ENCODE measurements at regions not wholly inside any gene's neighbourhood (a gene's known extent, or its start where the extent isn't known, plus 50 kb on each side); places are given as distances from the start of the nearest gene placed in this dataset.

DNA sequence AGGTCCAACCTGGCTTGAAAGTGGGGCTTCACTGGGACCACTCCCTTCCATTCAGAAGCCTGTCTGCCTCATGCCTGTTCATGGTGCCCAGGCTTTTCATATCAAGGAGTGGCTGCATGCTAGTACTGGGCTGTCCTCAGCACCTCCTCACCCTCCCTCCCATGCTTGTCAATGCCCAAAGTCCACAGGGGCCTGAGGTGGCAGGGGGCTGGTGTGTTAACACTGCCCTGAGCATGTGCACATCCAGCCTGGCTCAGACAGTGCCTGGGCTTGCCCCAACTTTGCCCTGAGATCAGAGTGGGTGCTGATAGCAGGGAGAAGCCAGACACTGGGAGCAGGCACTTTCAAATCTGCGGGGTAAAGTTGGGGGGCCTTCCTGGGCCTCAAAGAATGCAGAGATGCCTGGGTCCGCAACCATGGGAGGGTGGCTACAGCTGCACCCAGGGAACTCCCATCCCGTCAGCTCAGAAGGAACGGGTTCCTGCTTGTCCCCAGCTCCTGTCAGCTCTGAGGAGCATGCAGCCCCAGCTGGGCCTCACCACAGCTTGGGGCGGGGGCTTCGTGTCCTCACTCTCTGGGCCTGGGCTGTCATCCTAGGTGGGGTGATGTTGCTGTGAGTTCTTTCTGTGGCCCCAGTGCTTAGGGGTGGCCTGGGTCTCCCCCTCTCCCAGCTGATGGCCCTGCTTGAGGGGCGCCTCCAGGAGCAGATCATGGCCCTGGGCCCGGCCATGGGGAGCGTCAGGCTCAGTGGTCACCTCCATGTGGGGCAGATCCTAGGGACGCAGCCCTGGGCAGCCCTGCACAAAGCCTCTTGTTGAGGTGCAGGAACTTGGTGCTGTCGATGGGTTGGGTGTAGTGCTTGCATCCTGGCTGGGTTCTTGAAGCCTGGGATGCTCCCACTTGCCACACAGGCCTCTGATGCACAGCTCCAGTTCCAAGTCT, 830.6 kb upstream of the SLITRK5 start:
- no peak for DNase-seq
- Histone ChIP-seq H3K27me3 (no peaks in the 10 kb centered on the region), H3K4me3 (no peak overlapping the region), H3K4me1 (no peaks in the 10 kb centered on the region), H3K27ac (no peak overlapping the region), H3K36me3 (no peaks in the 10 kb centered on the region), H3K9me3 (no peaks in the 10 kb centered on the region)
- no peak for TF ChIP-seq CTCF (IDR thresholded peaks at IDR 0.05)
- no peak for TF ChIP-seq POLR2A (IDR thresholded peaks at IDR 0.05)

DNA sequence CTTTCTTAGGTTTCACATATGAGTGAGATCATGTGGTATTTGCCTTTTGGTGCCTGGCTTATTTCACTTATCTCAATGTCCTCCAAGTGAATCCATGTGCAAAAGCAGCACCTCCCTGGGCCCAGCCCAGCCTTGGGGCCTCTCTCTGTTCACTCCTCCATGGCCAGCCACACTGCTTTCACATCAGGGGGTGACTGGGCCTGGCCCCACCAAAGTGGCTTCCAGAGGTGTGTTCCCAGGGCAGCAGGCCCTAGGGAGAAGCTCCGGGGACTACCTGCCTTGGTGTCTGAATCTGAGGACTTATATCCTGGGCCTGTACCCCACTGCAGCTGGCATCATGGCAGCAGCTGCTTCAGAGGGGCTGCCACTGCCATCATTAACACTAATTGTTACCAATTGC, 829.9 kb upstream of the SLITRK5 start:
- no peak for DNase-seq
- Histone ChIP-seq H3K9me3 (no peaks in the 10 kb centered on the region), H3K36me3 (no peaks in the 10 kb centered on the region), H3K27me3 (no peaks in the 10 kb centered on the region), H3K27ac (no peak overlapping the region), H3K4me1 (no peaks in the 10 kb centered on the region), H3K4me3 (no peak overlapping the region)
- TF ChIP-seq POLR2A (IDR thresholded peaks at IDR 0.05) (no peak), CTCF (IDR thresholded peaks at IDR 0.05) (no peak)

DNA sequence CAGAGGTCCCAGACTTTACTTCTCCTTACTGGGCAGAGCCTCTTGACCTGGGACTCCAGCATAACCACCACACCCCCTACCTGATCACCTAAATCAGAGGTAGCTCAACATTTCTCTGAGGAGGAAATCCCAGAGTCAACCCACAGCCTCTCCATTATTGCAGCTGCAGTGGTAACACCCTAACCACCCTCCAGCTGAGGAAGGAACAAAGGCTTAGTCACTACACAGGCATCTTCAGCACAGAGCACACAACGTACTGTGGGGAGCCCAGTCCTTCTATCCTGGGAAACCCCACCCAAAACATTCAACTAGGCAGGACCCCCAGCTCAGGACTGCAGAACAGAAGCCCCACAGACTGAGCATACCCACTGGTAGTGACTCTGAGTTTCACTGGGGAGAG, 824.7 kb upstream of the SLITRK5 start:
- Histone ChIP-seq H3K27ac (no peak overlapping the region), H3K9me3 (no peaks in the 10 kb centered on the region), H3K4me1 (no peaks in the 10 kb centered on the region), H3K4me3 (no peak overlapping the region), H3K27me3 (no peaks in the 10 kb centered on the region), H3K36me3 (no peaks in the 10 kb centered on the region)
- no peak for TF ChIP-seq POLR2A (IDR thresholded peaks at IDR 0.05)
- DNase-seq = no peak

GRCh38 chr13:86848716-86849115, 822.5 kb upstream of the SLITRK5 start:
- no peaks in the 10 kb centered on the region for H3K9me3 ChIP-seq
- no peaks in the 10 kb centered on the region for H3K4me1 ChIP-seq
- no peak for DNase-seq
- TF ChIP-seq CTCF (IDR thresholded peaks at IDR 0.05) (no peak), POLR2A (IDR thresholded peaks at IDR 0.05) (no peak)
- no peaks in the 10 kb centered on the region for H3K27me3 ChIP-seq
- no peaks in the 10 kb centered on the region for H3K36me3 ChIP-seq
- no peak overlapping the region for H3K27ac ChIP-seq
- H3K4me3 ChIP-seq = no peak overlapping the region

DNA sequence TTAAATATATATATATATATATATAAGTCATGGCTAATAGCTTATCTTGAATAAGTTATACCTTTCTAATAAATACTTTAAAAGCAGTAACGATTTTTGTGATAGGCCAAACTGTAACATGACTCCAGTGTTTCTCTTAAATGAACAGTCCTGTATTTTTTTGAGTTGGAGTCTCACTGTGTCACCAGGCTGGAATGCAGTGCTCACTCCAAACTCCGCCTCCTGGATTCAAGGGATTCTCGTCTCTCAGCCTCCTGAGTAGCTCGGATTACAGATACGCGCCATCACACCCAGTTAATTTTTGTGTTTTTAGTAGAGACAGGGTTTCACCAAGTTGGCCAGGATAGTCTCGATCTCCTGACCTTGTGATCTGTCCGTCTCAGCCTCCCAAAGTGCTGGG, 814.2 kb upstream of the SLITRK5 start:
- no peak overlapping the region for H3K27ac ChIP-seq
- no peaks in the 10 kb centered on the region for H3K9me3 ChIP-seq
- DNase-seq = no peak
- H3K4me1 ChIP-seq = no peaks in the 10 kb centered on the region
- no peaks in the 10 kb centered on the region for H3K27me3 ChIP-seq
- H3K36me3 ChIP-seq = no peaks in the 10 kb centered on the region
- no peak for TF ChIP-seq CTCF (IDR thresholded peaks at IDR 0.05)
- TF ChIP-seq POLR2A (IDR thresholded peaks at IDR 0.05) = no peak
- H3K4me3 ChIP-seq = no peak overlapping the region

DNA sequence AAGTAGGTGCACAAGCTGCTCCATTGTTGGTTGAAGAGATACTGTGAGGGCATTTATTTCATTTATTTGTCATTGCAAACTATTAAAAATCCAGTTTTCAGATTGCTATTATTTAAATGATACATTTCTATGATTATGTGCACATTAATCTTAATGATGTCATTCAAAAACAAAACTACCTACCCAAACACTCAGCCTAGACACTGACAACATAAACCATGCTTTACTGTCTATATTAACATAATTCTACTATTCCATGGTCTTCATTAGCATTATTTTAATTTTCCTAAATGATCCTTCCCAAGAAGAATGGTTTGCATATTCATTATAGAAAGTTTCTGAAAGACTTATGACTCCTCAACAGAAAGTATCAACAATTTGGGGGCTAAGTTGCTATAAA, 813.0 kb upstream of the SLITRK5 start:
- no peaks in the 10 kb centered on the region for H3K36me3 ChIP-seq
- H3K27me3 ChIP-seq = no peaks in the 10 kb centered on the region
- H3K27ac ChIP-seq = no peak overlapping the region
- H3K4me3 ChIP-seq = no peak overlapping the region
- no peaks in the 10 kb centered on the region for H3K9me3 ChIP-seq
- no peak for DNase-seq
- TF ChIP-seq CTCF (IDR thresholded peaks at IDR 0.05) (no peak), POLR2A (IDR thresholded peaks at IDR 0.05) (no peak)
- H3K4me1 ChIP-seq = no peaks in the 10 kb centered on the region
